NCI-H2196 (cell line): ENCODE measurements at regions not wholly inside any gene's neighbourhood (a gene's known extent, or its start where the extent isn't known, plus 50 kb on each side); places are given as distances from the start of the nearest gene placed in this dataset.

Experiments
- DNase-seq: peaks from one replicate; lab custom pipeline; 2025; ENCODE audit not compliant: unreplicated experiment; lab: John Stamatoyannopoulos, UW

GRCh38 chr2:6381326-6381725, 484.4 kb downstream of the CMPK2 start:
- no peak for DNase-seq

DNA sequence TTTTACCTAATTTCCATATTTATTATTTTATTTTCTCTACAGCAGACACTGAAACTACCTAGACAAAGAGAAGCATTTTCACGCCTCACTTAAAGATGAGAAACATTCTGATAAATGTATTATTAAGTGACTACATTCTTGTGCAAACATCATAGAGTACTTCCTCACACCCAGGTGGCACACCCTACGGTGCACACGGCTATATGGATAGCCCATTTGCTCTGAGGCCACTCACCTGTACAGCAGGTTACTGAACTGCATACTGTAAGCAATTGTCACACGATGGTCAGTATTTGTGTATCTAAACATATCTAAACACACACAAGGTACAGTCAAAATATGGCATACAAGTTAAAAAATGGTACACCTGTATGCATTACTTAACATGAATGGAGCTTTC, 481.4 kb downstream of the CMPK2 start:
- DNase-seq = no peak

DNA sequence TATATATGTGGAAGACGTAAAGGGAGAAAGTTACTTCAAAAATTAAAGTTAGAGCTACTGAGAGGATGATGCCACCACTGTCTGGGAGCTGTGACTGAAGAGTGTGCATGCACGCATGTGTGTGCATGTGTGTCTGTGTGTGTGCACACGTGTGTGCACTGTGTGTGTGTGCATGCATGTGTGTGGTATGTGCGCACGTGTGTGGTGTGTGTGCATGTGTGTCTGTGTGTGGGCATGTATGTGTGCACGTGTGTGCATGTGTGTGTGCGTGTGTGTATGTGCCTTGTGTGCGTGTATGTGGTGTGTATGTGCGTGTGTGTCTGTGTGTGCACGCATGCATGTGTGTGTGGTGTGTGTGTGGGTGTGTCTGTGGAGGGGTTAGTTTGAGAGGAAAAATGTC, 473.4 kb downstream of the CMPK2 start:
- DNase-seq = no peak

DNA sequence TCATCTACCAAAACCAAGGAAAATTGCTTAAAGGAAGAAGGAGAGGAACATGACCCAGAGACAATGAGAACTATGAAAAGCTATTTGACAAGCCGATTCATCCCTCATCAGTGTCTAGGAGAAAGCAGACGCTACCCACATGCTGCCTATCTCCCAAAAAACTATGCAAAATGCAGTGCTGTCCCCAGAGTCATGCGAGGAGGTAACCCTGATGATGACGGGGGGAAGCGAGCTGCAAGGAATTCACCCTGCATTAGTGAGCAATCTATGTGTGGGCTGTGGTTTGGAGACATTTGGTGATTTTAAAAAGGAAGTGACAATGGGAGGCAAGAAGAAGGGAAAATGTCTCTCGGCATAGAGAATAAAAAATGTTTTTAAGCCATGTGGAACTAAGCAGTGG, 472.7 kb downstream of the CMPK2 start:
- no peak for DNase-seq

DNA sequence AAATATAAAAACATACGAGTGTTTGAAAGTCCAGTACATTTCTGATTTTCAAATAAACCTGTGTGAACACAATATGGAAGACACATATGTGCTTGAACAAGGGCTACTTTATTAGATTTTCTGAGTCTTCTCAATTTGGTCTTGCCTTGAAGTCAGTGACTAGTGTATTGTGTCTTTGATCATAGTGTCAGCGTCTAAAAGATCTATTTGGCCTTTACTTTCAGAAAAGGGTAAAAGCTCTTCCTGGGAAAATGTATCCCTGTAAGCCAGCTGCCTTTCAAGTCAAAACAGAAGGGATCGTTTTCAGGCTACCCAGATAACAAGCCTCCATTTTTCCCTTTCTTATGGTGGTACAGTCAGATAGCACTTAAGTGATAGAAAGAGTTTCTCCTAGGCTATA, 471.9 kb downstream of the CMPK2 start:
- no peak for DNase-seq

DNA sequence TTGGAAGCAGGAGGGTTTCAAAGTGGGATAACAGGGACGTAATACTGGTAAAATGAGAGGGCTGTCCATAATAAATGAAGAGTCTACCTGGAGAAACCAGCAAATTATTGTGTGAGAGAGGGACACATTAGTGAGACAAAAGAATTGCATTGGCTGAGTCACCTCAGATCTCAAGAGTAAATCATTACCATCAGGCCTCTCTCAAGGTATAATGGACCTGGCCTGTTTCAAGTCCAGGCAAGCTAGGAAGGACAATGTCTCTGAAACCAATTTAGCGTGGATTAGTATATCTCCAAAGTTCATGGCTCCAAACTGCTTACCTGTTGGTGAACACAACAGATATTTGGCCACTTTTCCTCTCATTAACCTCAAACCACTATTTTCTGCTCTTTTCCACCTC, 471.4 kb downstream of the CMPK2 start:
- DNase-seq = no peak

- DNase-seq = no peak
These were observed 467.3 kb downstream of the CMPK2 start for GRCh38 chr2:6398421-6398820.

GRCh38 chr2:6401301-6401700, 464.4 kb downstream of the CMPK2 start:
- DNase-seq = no peak

- DNase-seq = no peak
These were observed 457.6 kb downstream of the CMPK2 start for GRCh38 chr2:6408057-6408456.

GRCh38 chr2:6410313-6410712, 455.4 kb downstream of the CMPK2 start:
- no peak for DNase-seq

GRCh38 chr2:6412533-6413091, 453.1 kb downstream of the CMPK2 start:
- DNase-seq = no peak

DNA sequence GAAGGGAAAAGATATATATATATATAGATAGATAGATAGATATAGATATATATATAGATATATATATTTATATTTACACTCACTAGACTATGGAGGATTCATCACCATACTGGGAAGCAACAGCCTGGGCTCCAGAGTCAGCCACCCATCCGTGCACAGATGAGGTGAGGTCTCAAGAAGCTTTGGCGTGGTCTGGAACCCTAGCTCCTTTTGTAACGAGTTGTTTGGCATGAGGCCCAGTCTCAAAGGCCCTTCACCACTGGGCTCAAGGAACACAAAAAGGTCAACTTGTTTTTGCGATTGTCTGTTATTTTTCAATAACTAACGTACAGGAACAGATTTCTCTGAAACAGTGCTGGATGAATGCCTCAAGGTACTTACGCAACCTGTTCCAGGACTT, 448.7 kb downstream of the CMPK2 start:
- DNase-seq = no peak

- DNase-seq = no peak
These were observed 447.4 kb downstream of the CMPK2 start for GRCh38 chr2:6418291-6418690.

- no peak for DNase-seq
These were observed 444.5 kb downstream of the CMPK2 start for GRCh38 chr2:6421138-6421730.

GRCh38 chr2:6421888-6422287, 443.8 kb downstream of the CMPK2 start:
- no peak for DNase-seq

DNA sequence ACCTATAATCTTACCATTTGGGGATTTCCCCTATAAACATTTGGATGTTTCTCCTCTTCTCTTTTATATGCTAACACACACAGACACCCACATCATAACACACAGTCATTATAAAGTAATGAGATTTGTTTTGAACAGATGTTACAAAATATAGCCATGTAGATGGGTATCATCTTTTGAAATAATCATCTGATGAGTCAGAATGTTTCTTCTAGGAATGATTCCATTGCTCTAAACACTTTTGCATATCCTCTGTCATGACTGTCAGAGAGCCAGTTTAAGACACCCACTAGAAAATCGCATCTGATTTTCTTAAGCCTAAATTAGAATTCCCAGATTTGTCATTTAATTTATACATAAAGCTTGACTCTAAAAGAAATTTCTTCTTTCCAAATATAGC, 442.6 kb downstream of the CMPK2 start:
- DNase-seq = no peak

GRCh38 chr2:6423944-6424343, 441.8 kb downstream of the CMPK2 start:
- no peak for DNase-seq

DNA sequence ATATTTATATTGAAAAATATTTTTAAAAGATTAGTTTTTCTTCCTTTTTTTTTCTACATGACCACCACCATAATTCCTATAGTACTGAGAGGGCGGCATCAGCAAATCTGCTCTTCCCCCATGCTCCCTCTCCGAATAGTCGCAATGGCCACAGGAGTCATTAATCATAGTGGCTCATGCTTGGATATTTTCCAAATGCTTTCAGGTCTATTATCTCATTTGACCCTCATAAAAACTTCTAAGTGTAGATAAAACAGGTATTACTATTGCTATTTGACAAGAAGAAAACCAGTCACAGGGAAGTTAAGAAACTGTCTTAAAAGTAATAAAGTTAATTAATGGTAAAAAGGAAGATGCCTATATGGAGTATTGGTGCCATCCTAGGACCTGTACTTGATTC, 440.7 kb downstream of the CMPK2 start:
- DNase-seq = no peak

DNA sequence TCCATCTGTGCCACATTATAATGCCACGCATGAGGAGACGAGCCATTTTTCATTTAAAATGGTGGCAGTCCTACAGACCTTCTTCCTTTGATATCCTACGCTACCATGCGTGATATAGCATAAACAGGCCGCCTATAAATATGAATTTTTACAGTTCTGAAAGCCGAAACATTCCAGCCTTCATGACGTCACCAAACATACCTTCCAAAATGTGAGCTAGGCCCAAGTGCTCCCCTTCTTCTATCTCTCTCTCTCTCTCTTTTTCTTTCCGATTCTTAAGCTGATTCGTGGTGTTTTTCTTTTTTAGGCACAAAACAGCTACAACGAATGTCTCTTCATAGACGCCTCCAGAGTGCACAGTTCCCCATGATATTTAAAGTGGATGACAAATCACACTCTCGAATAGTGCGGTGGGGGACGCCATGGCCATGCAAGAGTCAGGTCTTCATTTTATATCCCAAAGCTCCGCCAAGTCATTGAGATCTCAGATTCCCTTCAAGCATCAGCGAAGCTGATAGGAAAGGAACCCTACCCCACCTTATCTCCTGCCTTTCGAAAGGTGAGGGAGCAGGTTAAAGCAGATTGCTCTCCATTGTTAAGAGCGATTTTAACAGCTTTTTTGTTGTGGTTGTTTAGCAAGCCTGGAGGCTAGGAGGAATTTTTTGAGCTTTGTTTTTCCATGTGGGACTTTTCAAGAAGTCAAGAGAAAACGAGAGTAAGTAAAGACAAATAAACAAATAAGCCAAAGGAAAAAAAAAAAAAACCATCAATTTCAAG, 436.3 kb downstream of the CMPK2 start:
- no peak for DNase-seq

DNA sequence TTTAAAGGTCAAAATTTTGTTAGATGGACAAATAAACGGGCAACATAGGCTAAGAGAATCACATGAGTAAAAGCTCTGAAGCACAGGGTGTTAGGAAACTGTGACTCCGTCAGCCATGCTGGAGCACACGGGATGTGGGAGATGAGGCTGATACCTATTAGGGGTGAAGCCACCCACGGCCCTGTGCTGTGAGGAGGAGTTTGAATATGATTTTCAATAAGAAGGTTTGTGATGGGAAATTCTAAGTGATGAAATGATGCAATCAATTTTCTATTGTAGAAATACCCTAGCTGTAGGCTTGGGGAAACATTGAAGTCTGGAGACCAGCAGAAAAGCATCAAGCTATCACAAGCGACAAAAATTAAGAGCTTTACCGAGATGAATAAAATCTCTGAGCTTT, 431.3 kb downstream of the CMPK2 start:
- DNase-seq = no peak

GRCh38 chr2:6441800-6442199, 423.9 kb downstream of the CMPK2 start:
- DNase-seq = no peak

DNA sequence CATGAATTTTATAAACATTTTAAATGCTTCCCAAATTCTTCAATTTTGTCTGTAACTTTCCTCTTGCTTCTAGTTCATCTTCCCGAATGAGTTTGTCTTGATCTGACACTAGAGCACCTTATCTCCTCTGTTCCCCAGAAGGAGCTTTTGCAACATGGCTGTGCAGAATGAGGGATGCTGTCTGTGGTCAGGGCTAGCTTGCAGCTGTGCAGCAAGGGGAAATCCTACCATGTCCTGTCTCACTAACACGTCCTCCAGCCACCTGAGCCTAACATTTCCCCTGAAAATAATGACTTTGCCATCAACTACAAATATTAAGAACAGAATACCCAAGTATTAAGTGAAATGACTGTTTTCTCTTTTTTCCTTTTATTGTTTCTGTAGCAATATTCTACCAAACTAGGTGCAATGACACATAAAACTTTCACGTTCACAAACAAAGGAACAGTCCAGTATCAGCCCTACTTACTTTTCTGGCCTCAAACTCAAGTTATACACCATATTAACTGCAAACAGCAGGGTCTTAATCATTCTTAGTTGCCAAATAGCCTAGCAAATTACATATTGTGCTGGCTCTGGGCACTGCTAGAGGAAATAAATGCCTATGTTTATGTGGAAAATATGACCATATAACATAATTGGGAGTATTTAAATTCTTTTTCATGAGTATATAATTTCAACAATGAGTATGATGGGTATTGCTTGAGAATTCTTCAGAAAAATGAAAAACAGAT, 423.3 kb downstream of the CMPK2 start:
- no peak for DNase-seq
